Uterus (tissue), 2 donors: ENCODE measurements at regions not wholly inside any gene's neighbourhood (a gene's known extent, or its start where the extent isn't known, plus 50 kb on each side); places are given as distances from the start of the nearest gene placed in this dataset.

Experiments used
- POLR2A ChIP-seq, 2 donors: fragments of 450-650 bp; IDR thresholded peaks; one replicate each; pipeline ENCODE4 v1.6.1; 2016; ENCODE audit warnings: antibody characterized with exemption in 2 of 2, mild to moderate bottlenecking in 1 of 2, moderate library complexity in 1 of 2
- TF ChIP-seq, protein P1 (sequence below), 4 experiments: fragments of 200-600 bp in 2 of 4; fragments of 450-650 bp in 2 of 4; sonication (generic) in 2 of 4; IDR thresholded peaks; one replicate each; pipeline ENCODE4 v1.5.1; 2016 to 2019; ENCODE audit warnings: antibody characterized with exemption in 4 of 4, mild to moderate bottlenecking in 2 of 4, moderate library complexity in 1 of 4

- TF ChIP-seq, protein P1, sequence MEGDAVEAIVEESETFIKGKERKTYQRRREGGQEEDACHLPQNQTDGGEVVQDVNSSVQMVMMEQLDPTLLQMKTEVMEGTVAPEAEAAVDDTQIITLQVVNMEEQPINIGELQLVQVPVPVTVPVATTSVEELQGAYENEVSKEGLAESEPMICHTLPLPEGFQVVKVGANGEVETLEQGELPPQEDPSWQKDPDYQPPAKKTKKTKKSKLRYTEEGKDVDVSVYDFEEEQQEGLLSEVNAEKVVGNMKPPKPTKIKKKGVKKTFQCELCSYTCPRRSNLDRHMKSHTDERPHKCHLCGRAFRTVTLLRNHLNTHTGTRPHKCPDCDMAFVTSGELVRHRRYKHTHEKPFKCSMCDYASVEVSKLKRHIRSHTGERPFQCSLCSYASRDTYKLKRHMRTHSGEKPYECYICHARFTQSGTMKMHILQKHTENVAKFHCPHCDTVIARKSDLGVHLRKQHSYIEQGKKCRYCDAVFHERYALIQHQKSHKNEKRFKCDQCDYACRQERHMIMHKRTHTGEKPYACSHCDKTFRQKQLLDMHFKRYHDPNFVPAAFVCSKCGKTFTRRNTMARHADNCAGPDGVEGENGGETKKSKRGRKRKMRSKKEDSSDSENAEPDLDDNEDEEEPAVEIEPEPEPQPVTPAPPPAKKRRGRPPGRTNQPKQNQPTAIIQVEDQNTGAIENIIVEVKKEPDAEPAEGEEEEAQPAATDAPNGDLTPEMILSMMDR (IDR thresholded peaks at IDR 0.05): no peak
- no peak for TF ChIP-seq POLR2A (IDR thresholded peaks at IDR 0.05)
These were observed 455.9 kb upstream of the PSMD7 start for GRCh38 chr16:73840728-73841127.
